NCI-H82 (cell line): ENCODE measurements at regions not wholly inside any gene's neighbourhood (a gene's known extent, or its start where the extent isn't known, plus 50 kb on each side); places are given as distances from the start of the nearest gene placed in this dataset.
A peak's percentile ranks its signal among the peaks of the same experiment; 100 is the strongest.
"Not testable (repeated sequence)": the region's sequence is repeated elsewhere in the genome, so short reads cannot be mapped to it uniquely, and the experiment has no call there.

ENCODE experiments used
- DNase-seq: peaks from one replicate; lab custom pipeline; 2025; lab: John Stamatoyannopoulos, UW

DNA sequence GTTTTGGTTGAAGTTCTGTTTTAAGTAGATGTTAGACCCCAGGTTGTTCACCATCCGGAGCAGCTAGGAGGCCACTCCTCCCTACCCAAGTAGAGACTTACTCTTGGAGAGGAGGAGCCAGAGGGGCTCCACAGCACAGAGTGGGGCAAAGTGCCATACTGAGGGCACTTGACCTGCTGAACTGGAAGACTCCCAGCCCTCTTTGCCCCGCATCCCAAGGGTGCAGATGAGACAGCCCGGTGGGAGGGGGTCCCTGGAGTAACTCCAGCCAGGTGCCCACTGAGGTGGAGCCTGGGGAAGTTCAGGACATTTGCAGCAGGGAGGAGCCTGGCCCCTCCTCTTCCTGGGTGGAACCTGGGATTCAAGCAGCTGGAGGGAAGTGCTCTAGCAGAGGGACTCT lies 102.1 kb upstream of the GPR6 start:
- no peak for DNase-seq

DNA sequence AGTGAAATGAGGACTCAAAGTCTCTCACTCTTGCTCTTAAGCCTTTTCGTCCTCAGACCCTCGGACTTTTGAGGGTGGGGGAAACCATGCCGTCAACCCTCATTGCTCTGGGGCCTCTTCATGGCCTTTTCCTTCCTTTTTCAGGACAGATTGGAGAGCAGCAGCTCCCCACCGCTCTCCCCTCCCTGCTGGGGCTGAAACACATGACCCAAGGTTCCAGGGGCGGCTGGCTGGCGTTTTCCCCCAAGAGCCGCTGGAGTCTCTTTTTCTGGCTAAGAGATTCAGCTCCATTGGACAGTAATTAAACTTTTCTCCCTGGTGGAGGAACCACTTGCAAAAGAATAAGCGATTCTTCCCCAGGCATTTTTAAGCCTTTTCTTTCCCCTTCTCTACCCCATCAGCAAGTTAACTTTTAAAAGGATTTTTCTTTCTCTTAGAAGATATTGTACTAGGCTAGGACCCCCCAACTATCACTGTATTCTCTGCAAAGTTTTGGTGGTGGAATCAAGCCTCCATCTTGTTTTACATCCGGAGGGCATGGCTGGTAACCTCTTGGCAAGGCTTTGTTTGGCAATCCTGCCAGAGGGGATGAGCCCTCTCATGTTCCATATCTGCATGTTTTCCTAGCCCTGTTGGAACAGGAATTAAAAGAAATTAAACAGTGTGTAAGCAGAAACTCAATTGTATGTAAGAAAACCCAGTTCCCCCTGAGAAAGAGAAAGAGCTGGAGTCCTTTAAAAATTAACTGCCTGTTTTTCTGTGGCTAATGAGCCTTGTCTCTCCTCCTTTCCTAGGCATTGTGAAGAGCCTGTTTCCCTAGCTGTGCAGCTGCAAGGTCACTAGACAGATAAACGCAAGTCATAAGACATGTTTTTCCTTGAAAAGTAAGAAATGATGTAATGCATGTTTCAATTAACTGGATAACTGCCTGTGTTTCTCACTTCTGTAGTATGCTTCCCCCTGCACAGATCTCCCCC lies 100.8 kb upstream of the GPR6 start:
- no peak for DNase-seq

DNA sequence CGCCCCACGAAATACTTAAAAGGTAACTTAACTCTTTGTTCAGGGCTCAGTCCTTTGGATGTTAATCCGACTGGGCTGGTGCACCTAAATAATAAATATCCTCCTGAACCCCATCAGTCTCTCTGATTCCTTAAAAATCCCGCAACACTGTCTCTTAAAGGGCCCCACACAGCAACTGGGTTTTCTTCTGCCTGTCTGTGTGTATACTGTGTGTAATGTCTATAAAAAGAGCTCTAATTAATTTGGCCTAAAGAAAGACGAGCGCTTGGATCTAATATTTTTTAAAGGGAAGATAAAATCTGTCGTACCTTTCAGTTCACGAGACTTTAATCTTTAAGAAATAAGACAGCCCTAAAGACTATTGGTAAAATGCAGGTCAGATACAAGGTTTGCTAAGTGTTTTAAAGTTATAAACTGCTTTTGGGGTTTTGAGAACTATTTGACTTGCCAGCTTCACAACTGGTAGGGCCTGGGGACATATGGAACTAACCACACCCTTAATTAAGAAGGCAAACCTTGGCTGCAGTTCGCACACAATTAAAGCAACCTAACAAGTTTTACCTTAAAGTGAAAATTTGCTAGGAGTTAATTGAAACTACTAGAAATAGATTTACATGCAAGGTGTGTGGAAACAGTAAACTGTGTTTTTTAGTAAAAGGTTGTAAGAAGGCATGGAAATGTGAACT lies 100.0 kb upstream of the GPR6 start:
- DNase-seq: not testable (repeated sequence)

DNA sequence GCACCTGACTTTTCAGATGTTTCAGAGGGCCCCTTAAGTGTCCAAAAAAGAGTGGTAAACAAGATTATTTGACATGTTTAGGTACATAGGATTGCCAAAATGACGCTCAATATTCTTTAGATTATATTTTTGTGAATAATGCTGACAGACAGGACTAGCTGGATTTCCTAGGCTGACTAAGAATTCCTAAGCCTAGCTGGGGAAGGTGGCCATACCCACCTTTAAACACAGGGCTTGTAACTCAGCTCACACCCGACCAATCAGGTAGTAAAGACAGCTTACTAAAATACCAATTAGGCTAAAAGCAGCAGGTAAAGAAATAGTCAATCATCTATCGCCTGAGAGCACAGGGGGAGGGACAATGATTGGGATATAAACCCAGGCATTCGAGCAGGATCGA lies 99.0 kb upstream of the GPR6 start:
- DNase-seq: not testable (repeated sequence)

DNA sequence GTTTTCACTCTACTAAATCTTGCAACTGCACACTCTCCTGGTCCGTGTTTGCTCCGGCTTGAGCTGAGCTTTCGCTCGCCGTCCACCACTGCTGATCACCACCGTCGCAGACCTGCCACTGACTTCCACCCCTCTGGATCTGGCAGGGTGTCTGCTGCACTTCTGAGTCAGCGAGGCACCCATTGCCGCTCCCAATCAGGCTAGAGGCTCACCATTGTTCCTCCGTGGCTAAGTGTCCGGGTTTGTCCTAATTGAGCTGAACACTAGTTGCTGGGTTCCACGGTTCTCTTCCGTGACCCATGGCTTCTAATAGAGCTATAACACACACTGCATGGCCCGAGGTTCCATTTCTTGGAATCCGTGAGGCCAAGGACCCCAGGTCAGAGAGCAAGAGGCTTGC lies 98.6 kb upstream of the GPR6 start:
- DNase-seq: no peak

DNA sequence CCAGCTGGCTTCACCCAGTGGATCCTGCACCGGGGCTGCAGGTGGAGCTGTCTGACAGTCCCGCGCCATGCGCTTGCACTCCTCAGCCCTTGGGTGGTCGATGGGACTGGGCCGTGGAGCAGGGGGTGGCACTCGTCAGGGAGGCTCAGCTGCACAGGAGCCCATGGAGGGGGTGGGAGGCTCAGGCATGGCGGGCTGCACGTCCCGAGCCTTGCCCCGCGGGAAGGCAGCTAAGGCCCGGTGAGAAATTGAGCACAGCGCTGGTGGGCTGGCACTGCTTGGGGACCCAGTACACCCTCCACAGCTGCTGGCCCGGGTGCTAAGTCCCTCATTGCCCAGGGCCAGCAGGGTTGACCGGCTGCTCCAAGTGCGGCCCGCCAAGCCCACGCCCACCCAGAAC lies 97.0 kb upstream of the GPR6 start:
- not testable (repeated sequence) for DNase-seq

DNA sequence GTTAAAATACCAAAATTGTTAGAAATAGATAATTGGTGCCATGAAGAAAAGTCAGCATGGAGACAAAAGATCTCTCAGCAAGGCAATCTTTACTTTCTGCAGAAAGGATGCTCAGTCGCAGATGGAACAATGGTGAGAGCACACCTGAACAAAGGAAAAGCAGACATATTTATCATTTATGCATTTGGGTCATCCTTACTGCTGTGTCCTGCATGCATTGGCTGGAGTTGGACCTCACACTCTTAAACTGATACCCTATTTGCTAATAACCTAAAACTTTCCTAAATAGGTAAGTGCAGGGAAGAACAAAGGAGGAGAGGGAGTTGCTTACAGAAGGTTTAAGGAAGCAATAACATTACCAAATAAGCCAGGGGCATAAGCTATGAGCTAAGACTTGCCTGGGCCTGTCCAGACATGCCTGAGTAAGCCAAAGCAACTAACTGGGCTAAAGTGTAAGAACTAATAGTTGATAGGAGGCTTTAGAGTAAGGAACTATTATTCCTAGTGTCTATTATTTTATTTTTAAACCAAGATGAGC lies 96.1 kb upstream of the GPR6 start:
- not testable (repeated sequence) for DNase-seq

DNA sequence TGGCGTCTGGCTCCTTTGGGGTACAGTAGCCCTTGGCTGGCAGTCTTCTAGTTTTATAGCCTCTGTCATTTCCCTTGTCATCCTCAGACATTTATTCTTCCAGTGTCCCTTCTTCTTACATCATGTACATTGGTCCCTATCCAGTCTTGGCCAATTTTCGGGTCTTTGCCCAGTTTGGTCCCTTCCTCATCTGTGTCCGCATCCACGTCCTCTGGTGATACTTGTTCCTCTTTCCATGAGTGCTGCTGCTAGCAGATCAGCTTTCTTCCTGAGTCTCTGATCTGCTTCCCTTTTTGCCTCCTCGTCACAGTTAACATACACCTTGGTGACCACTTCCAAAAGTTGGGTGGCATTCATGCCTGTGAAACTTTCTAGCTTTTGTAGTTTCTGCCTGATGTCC lies 86.2 kb upstream of the GPR6 start:
- no peak for DNase-seq

DNA sequence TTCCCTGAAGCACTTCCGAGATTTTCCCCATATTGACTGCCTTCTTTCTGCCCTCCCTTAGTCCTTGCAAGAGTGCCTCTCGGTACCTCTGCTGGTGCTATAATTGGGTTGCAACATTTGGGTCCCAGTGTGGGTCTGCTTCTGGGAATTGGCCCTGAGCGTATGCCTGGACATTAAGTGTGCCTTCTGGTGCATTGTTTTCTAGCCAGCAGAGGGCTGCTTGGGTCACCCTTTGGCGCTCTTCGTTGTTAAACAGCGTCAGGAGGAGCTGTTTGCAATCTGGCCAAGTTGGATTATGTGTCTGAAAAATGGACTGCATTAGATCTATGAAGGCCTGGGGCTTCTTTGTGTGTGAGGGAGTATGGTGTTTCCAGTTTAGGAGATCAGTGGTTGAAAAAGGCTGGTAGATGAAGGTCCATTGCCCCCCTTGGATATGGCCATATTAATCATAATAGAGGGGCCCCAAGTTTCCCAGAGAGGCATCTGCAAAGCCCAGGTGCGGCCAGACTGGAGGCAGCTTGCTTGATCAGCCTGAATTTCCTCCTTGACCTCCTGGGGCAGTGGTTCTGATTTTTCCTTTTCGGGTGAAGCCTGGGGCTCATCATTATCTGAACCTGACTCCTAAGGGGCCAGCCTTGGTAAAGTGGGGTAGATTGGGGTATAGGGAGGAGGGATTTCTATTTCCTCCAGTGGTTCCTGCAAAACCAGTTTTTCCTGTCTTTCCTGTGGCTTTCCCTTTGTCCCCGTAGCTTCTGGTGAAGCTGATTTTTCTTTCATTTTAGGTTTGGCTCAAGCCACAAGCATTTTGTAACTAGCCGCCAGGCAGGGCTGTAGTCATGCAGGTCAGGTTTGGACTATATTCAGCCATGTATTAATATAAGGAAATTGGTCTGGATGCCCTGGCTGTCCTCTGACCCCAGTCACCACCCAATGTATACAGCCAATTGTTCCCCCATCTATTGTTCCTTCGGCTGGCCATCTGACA lies 85.4 kb upstream of the GPR6 start:
- peak; percentile 31 for DNase-seq

DNA sequence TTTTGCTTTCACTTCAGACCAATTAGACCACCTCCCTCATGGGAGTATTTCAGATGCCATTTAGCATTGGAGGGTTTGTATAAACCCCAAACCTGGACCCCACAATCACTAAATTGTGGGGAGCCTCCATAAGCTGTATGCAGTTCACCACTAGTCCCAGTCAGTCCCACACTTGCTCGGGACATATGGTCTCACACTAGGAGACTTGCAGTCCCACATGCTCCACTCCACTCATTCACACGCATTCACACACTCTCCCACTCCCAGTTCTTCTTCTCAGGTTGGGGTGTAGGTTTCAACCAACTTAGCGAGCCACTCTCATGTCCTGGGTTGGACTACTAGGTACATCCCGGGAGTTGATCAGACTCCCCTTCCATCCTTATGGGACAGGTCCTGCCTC lies 84.5 kb upstream of the GPR6 start:
- no peak for DNase-seq

DNA sequence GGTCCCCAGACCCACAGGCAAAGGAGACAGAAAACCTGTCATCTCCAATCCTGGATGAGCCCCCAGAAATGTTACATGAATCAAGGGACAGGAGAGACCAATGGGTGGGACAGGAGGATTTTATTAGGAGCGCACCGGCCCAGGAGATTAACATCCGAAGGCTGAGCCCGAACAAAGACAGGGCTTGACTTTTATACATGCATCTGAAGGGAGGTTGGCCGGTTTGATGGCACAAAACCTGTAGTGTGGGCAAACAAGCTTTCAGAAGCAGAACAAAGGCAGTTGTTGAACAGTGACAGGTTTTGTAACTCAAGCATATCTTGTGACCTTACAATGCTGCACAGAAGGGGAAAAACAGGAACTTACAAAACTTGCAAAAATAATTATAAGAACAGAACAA lies 83.9 kb upstream of the GPR6 start:
- no peak for DNase-seq

DNA sequence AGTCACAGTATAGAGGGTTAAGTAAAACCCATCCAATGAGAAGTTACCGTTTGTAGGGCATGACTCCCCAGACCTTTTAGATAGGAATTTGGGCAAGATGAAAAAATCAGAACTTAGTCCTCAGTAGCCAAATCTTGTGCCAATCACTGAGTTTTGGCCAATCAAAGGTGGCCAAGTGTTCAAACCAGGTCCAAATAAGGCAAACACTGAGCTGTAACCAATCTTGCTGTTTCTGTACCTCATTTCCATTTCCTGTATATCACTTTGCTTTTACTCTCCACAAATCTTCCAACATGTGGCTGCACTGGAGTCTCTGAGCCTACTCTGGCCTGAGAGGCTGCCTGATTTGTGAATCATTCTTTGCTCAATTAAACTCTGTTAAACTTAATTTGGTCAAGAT lies 81.8 kb upstream of the GPR6 start:
- no peak for DNase-seq

DNA sequence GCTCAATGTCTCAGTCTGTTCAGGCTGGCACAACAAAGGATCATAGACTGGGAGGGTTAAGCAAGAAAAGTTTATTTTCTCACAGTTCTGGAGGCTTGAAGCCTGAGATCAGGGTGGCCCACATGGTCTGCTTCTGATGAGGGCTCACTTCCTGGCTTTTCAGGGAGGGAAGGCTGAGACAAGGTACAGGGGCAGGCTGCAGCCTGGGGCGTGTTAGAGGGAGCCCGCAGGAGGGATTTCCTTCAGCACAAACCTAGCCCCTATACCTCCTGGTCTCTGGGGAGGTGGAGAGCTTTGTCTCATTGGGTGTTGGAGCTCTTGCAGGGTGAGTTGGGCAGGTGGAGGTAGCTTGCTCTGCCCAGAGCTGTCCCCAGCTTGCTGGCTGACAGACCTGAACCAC lies 81.1 kb upstream of the GPR6 start:
- DNase-seq: no peak

DNA sequence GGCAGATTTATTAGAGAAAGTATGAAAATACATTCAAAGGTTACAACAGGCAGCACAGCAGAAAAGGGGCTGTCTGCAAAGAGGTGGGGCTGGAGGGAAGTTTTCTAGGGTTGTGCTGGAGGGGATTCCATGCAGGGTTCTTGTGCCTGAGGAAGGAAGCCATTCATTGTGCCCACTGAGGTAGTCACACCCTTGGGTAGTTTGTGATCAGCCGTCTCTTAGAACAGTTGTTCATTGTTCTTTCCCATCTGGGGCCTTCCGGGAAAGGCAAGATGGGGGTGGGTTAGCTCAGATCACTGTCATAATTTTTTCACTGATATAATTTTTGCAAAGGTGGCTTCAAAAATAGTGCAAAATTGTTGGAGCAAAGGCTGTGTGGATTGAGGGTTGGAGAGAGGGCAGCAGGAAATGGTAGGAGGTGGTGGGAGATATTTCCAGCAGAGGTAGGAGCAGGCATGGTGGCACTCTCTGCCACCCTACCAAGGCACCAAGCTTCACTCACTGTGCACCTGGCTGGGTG lies 80.5 kb upstream of the GPR6 start:
- DNase-seq: no peak

DNA sequence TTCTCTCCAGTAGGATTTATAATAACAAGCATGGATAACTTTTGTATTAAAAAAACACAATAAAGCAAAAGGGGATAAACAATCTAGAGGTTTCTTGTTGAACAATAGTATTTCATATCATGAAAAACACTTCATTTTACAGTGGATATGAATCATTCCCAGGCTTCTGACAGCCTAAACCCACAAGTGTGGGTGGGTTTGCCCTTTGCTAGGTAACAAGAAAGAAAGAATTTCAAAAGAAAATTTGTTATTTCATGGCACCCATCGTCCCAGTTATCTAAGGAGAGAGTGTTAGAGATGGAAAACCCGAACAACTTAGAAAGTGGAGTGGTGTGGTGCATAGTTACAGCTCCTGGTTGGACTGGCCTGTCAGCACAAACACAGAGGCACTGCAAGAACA lies 76.1 kb upstream of the GPR6 start:
- no peak for DNase-seq

DNA sequence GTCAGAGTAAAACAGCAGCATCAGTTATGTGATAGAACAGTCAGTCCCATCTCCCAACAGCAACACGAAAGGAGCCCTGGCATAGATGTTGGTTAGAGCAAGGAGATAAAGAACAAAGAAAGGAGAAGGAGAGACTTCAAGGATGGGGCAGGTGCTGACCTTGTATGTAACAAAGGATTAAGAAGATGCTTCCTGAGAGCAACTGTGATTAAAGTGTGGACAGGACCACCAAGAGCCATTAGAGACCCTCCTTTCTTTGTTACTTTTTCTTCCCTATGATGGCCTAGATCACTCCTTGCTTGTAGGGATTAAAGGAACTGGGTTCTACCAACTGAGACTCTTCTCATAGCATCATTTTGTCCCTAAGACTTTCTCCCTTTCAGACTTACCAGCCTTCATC lies 75.2 kb upstream of the GPR6 start:
- no peak for DNase-seq

DNA sequence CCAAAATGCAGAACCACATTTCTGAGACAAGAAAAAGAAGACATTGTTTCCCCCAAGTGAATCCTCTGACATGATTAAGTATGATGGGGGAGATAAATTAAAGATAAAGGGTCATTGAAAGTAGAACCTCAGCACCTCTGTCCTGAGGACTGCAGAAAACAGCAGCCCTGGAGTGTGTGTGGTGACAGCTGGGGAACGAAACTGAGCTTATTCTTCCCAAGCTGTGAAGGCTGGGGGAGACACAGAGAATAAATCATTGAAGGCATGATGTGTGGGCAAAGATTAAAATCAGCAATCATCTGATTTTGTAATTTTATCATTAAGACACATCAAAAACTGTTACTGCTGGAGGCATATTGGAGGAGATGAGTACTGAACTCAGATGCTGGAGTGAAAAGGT lies 67.5 kb upstream of the GPR6 start:
- DNase-seq: no peak

DNA sequence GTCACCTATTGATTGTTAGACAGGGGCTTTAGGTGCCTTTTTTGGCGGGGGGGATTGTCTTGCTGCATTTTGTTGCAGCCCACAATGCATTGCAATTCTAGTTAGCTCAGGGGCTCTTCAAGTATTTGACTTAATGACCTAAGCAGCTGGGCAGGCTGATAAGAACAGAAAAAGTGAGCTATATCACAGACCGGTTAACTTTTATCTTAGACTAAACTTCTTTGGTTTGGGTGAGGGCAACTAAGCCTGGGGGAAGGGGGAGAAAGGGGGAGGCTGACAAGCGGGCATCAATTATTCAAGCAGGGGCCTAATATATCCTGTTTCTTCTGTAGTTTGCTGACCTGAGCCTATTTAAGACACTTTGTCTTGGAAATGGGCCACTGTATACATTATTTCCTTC lies 66.0 kb upstream of the GPR6 start:
- DNase-seq: no peak

DNA sequence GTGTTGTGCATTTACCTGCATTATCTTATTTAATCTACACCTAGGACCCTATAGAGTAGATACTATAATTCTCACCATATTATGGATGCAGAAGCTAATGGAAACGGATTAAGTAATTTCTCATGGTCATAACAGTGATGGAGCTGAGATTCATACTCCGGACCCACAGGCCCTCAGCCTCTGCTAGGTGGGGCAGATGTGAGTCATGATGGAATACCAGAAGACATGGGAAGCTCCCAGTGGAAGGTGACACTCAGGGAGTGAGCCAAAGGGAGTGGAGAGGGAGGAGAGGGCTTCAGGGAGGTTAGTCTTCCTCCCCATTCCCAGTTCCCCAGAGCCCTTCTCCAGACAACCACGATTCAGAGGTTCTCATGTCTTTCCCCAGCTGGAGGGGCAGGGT lies 65.2 kb upstream of the GPR6 start:
- DNase-seq: no peak

DNA sequence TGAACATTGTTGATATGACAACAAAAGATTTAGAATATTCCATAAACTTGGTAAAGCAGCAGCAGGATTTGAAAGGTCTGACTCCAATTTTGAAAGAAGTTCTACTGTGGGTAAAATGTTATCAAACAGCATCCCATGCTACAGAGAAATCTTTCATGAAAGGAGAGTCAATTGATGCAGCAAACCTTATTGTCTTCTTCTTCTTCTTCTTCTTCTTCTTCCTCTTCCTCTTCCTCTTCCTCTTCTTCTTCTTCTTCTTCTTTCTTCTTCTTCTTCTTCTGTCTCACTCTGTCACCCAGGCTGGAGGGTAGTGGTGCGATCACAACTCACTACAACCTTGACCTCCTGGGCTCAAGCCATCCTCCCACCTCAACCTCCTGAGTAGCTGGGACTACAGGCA lies 62.4 kb upstream of the GPR6 start:
- not testable (repeated sequence) for DNase-seq

DNA sequence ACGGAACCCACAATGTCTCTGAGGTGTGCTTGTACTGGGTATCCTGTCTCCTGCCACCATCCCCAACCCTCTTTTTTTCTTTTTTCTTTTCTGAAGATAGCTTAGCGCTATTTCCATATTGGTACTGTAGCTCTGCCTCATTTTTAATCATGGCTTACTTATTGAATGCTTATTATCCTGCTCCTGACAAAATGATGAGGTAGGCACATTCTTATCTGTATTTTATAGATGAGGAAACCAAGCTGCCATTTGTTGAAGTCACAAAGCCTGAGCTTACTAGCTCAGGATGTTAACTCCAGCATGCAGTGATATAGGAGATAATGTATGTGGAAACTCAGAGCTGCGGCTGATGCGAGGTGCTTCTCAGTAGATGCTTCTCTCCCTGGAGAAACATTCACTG lies 61.4 kb upstream of the GPR6 start:
- no peak for DNase-seq

DNA sequence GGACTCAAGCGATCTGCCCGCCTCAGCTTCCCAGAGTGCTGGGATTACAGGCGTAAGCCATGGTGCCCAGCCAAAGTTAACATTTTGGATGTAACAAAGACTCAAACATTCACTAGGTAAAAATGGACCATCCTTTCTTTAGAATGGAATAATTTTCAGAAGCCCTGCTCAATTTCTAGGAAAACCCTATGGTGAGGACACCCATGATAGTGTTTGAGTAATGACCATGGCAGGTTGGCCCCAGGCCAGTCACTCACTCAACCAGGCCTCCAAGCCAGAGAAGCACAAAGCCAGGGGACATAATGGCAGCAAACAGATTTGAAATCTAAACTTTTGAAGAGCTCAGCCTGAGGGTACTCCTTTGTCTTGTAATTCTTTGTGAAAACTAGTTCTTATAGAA lies 59.9 kb upstream of the GPR6 start:
- DNase-seq: no peak
